ENCODE measurements at regions not wholly inside any gene's neighbourhood (a gene's known extent, or its start where the extent isn't known, plus 50 kb on each side); places are given as distances from the start of the nearest gene placed in this dataset.

DNA sequence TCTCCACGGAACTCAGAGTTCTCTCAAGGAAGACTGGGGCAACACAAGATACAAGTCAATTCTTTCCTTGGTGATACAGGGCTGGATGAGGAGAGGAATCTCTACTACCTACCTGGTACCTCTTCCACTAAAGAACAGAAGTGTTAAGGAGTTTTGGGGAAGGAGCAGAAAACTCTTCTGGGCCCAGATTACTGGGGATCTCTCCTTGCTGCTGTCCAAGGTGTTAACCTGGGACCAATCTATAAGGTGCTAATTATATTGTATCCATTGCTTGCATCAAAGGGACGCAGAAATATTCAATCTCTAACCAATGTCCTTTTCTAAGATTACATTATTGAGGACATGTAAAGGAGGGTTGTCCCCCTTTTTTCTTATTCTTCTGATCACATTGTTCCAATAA, 1102.5 kb downstream of the AMY1C start:
- TF ChIP-seq POLR2AphosphoS5 (IDR thresholded peaks at IDR 0.05; ENCODE audit: low read depth, low read length) (no peak), SIN3A (IDR thresholded peaks at IDR 0.05; ENCODE audit: borderline replicate concordance, insufficient read depth, low read length) (no peak), TAF1 (IDR thresholded peaks at IDR 0.05; ENCODE audit: borderline replicate concordance, insufficient read depth, low read length) (no peak), FOXP2 (optimal IDR thresholded peaks at IDR 0.05; ENCODE audit: borderline replicate concordance, extremely low read depth, extremely low read length, insufficient read depth) (no peak)
- TF ChIP-seq, protein P1, sequence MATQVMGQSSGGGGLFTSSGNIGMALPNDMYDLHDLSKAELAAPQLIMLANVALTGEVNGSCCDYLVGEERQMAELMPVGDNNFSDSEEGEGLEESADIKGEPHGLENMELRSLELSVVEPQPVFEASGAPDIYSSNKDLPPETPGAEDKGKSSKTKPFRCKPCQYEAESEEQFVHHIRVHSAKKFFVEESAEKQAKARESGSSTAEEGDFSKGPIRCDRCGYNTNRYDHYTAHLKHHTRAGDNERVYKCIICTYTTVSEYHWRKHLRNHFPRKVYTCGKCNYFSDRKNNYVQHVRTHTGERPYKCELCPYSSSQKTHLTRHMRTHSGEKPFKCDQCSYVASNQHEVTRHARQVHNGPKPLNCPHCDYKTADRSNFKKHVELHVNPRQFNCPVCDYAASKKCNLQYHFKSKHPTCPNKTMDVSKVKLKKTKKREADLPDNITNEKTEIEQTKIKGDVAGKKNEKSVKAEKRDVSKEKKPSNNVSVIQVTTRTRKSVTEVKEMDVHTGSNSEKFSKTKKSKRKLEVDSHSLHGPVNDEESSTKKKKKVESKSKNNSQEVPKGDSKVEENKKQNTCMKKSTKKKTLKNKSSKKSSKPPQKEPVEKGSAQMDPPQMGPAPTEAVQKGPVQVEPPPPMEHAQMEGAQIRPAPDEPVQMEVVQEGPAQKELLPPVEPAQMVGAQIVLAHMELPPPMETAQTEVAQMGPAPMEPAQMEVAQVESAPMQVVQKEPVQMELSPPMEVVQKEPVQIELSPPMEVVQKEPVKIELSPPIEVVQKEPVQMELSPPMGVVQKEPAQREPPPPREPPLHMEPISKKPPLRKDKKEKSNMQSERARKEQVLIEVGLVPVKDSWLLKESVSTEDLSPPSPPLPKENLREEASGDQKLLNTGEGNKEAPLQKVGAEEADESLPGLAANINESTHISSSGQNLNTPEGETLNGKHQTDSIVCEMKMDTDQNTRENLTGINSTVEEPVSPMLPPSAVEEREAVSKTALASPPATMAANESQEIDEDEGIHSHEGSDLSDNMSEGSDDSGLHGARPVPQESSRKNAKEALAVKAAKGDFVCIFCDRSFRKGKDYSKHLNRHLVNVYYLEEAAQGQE (IDR thresholded peaks at IDR 0.05; ENCODE audit: insufficient read depth in 1 of 2, low read depth in 2 of 2, low read length in 2 of 2) = peak in 1 of 2 experiments; percentile 61; a peak in 1 of 4 replicates
